ENCODE measurements at regions not wholly inside any gene's neighbourhood (a gene's known extent, or its start where the extent isn't known, plus 50 kb on each side); places are given as distances from the start of the nearest gene placed in this dataset.

DNA sequence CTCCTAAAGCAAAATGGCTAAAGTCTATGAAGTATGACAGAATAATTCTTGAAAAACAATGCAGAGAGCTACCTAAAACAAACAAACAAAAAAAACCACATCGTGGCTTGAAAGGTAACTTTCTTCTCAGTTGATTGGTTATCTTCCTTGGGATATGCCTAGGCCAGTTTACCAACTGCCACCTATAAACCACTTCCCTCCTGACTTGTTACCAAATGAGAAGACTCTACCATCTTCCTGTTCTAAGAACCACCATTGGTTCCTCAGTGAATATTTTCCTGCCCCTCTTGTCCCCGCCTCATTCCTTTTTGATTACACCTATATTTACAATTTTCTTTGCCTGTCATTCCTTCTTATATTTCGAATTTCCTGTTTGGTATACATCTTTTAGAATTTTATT is 336.6 kb downstream of the SIPA1L2 start:
- no peak overlapping the region for H3K27ac ChIP-seq
- H3K27me3 ChIP-seq = no peaks in the 10 kb centered on the region
- H3K36me3 ChIP-seq = no peaks in the 10 kb centered on the region
- TF ChIP-seq, protein P1, sequence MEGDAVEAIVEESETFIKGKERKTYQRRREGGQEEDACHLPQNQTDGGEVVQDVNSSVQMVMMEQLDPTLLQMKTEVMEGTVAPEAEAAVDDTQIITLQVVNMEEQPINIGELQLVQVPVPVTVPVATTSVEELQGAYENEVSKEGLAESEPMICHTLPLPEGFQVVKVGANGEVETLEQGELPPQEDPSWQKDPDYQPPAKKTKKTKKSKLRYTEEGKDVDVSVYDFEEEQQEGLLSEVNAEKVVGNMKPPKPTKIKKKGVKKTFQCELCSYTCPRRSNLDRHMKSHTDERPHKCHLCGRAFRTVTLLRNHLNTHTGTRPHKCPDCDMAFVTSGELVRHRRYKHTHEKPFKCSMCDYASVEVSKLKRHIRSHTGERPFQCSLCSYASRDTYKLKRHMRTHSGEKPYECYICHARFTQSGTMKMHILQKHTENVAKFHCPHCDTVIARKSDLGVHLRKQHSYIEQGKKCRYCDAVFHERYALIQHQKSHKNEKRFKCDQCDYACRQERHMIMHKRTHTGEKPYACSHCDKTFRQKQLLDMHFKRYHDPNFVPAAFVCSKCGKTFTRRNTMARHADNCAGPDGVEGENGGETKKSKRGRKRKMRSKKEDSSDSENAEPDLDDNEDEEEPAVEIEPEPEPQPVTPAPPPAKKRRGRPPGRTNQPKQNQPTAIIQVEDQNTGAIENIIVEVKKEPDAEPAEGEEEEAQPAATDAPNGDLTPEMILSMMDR (IDR thresholded peaks at IDR 0.05) = no peak
- no peak for TF ChIP-seq POLR2A (IDR thresholded peaks at IDR 0.05)
- H3K4me1 ChIP-seq = peaks cover 0 to 16% (median 0%) of the 10 kb centered on the region in 4 donors
- DNase-seq = no peak
- H3K9me3 ChIP-seq = no peaks in the 10 kb centered on the region
- no peak overlapping the region for H3K4me3 ChIP-seq

DNA sequence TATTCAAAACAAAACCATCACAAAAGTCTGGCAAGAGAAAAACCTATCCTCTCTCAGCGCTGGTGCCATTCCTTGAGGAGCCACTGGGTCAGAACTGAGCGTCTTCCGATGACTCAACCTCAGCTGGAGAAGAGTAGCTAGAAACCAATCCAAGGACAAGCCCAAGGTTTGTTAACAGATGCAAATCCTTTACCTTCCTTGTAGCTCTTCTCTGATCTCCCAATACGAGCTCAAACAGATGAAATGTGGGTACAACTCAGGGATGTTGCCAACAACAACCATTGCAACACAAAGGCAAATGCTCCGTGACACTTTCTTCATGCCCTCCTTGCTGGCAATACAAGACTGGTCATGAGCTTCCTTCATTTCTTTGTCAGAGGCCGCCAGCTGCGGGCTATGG is 337.1 kb downstream of the SIPA1L2 start:
- Histone ChIP-seq H3K27me3 (no peaks in the 10 kb centered on the region), H3K4me1 (peaks cover 0 to 16% (median 0%) of the 10 kb centered on the region in 4 donors), H3K4me3 (no peak overlapping the region), H3K36me3 (no peaks in the 10 kb centered on the region), H3K9me3 (no peaks in the 10 kb centered on the region), H3K27ac (no peak overlapping the region)
- DNase-seq = no peak
- no peak for TF ChIP-seq POLR2A (IDR thresholded peaks at IDR 0.05)
- TF ChIP-seq, protein P1 (IDR thresholded peaks at IDR 0.05) = no peak

DNA sequence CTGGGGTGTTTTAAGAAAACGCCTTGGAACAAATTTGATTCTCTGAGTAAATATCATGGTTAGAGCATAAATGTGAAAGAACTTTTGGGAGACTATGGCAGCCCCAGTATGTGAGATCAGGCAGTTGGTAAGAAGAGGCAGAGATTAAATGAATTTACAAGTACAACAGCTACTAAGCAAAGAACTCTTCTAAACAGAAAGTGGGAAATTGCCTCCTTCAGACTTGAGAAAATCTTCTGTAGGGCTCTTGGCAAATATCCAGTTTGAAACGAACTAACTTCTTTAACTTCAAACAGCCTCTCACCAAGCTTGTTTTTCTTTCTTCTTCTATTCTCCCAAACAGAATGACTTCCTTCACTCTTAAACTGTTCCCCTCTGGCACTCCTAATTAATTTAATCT is 337.7 kb downstream of the SIPA1L2 start:
- no peak for TF ChIP-seq POLR2A (IDR thresholded peaks at IDR 0.05)
- TF ChIP-seq, protein P1 (IDR thresholded peaks at IDR 0.05) = no peak
- Histone ChIP-seq H3K4me1 (peaks cover 0 to 16% (median 0%) of the 10 kb centered on the region in 4 donors), H3K4me3 (no peak overlapping the region), H3K36me3 (no peaks in the 10 kb centered on the region), H3K27ac (no peak overlapping the region), H3K27me3 (no peaks in the 10 kb centered on the region), H3K9me3 (no peaks in the 10 kb centered on the region)
- no peak for DNase-seq

DNA sequence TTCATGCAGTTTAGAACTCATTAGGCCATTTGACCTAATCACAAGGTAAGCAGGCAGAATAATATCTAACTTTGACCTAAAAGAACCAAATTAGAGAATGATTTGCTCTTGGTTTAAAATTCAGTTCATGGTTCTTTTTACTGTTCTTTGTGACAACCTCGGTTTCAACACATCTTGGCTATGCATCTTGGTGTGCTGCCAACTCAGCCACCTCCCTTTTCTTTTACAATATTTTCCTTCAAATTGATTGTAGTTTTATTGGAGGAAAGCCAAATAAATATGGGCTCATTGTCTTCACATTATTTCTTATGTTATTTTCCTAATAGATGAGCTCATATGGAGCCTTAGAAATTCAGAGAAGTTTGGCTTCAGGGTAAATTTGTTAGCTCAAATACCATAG is 338.3 kb downstream of the SIPA1L2 start:
- no peaks in the 10 kb centered on the region for H3K9me3 ChIP-seq
- H3K27me3 ChIP-seq = no peaks in the 10 kb centered on the region
- H3K4me3 ChIP-seq = no peak overlapping the region
- no peak for TF ChIP-seq POLR2A (IDR thresholded peaks at IDR 0.05)
- TF ChIP-seq, protein P1 (IDR thresholded peaks at IDR 0.05) = no peak
- H3K27ac ChIP-seq = peak overlapping the region in 1 of 4 donors; percentile 32
- peak in 1 of 3 donors; percentile 60 for DNase-seq
- peaks cover 0 to 16% (median 0%) of the 10 kb centered on the region in 4 donors for H3K4me1 ChIP-seq
- H3K36me3 ChIP-seq = no peaks in the 10 kb centered on the region

DNA sequence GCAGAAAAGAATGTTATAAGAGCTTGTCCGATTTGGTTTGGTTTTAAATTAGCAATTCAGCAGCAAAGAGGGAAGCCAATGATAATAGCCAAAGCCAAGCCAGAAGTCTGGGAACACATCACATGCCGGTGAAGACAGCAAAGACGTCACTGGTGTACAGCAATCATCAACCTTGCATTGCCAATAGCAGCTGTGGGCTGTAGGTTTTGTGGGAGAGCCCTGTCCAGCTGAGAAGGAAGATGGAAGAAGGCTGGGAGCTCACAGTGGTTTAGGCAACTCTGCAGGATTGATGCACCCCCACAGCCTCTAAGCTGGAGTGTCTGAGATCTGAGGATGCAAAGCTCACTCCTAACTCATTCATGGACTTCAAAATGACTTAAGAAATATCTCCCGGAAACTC is 338.7 kb downstream of the SIPA1L2 start:
- no peak for TF ChIP-seq POLR2A (IDR thresholded peaks at IDR 0.05)
- TF ChIP-seq, protein P1 (IDR thresholded peaks at IDR 0.05) = no peak
- Histone ChIP-seq H3K27me3 (no peaks in the 10 kb centered on the region), H3K4me1 (peaks cover 0 to 16% (median 0%) of the 10 kb centered on the region in 4 donors), H3K4me3 (no peak overlapping the region), H3K9me3 (no peaks in the 10 kb centered on the region), H3K27ac (peak overlapping the region in 1 of 4 donors; percentile 32), H3K36me3 (no peaks in the 10 kb centered on the region)
- DNase-seq = no peak

DNA sequence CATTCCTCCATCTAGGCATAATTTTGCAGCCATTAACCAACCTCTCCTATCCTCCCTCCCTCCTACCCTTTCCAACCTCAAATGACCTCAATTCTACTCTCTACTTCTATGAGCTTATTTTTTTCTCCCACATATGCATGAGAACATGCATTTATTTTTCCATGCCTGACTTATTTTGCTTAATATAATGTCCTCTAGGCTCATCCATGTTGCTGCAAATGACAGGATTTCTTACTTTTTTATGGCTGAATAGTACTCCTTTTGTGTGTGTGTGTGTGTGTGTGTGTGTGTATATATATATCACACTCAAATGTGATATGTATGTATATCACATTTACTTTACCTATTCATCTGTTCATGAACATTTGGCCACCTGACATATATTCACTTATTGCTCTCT is 339.4 kb downstream of the SIPA1L2 start:
- H3K27ac ChIP-seq = no peak overlapping the region
- H3K36me3 ChIP-seq = no peaks in the 10 kb centered on the region
- H3K4me1 ChIP-seq = peaks cover 0 to 16% (median 0%) of the 10 kb centered on the region in 4 donors
- TF ChIP-seq POLR2A (IDR thresholded peaks at IDR 0.05) = no peak
- TF ChIP-seq, protein P1 (IDR thresholded peaks at IDR 0.05) = no peak
- no peak overlapping the region for H3K4me3 ChIP-seq
- H3K27me3 ChIP-seq = no peaks in the 10 kb centered on the region
- no peaks in the 10 kb centered on the region for H3K9me3 ChIP-seq
- no peak for DNase-seq

Measured in Peyer's patch (tissue), 4 donors.